ENCODE measurements at regions not wholly inside any gene's neighbourhood (a gene's known extent, or its start where the extent isn't known, plus 50 kb on each side); places are given as distances from the start of the nearest gene placed in this dataset.

- no peak overlapping the region for H3K27ac Mint-ChIP-seq
- no peaks in the 10 kb centered on the region for H3K27me3 Mint-ChIP-seq
- no peak for DNase-seq
- H3K4me1 Mint-ChIP-seq (ENCODE audit: low read depth) = peaks cover 35% of the 10 kb centered on the region
- POLR2A ChIA-PET = interaction anchor here (0.6 kb wide), 1 partner anchor 144 kb away, joined by 3 read pairs; no protein-coding TSS in a partner anchor
- CTCF ChIA-PET = interaction anchor here (1.5 to 2.2 kb wide), 2 partner anchors 30 to 250 kb away, joined by 4 to 7 read pairs; no protein-coding TSS in a partner anchor
- H3K4me3 Mint-ChIP-seq = no peak overlapping the region
- intact Hi-C loops (cut with micrococcal nuclease) = loop anchor here (5.0 kb wide), 1 partner anchor 139 kb away; no protein-coding TSS in a partner anchor
- no peaks in the 10 kb centered on the region for H3K36me3 Mint-ChIP-seq
- no peaks in the 10 kb centered on the region for H3K9me3 Mint-ChIP-seq
Observed at GRCh38 chr12:4026517-4026916, 153.3 kb upstream of the PARP11 start.

GRCh38 chr12:4026020-4026358 is 152.8 kb upstream of the PARP11 start:
- peaks cover 35% of the 10 kb centered on the region for H3K4me1 Mint-ChIP-seq (ENCODE audit: low read depth)
- intact Hi-C loops (cut with micrococcal nuclease) = loop anchor here (5.0 kb wide), 1 partner anchor 139 kb away; no protein-coding TSS in a partner anchor
- no peaks in the 10 kb centered on the region for H3K9me3 Mint-ChIP-seq
- CTCF ChIA-PET = interaction anchor here (1.5 to 2.2 kb wide), 2 partner anchors 29 to 251 kb away, joined by 4 to 7 read pairs; no protein-coding TSS in a partner anchor
- DNase-seq = no peak
- H3K27me3 Mint-ChIP-seq = no peaks in the 10 kb centered on the region
- no peak overlapping the region for H3K4me3 Mint-ChIP-seq
- H3K27ac Mint-ChIP-seq = no peak overlapping the region
- POLR2A ChIA-PET = no interaction called here
- no peaks in the 10 kb centered on the region for H3K36me3 Mint-ChIP-seq

GRCh38 chr12:4025181-4026019 is 152.2 kb upstream of the PARP11 start:
- H3K36me3 Mint-ChIP-seq = no peaks in the 10 kb centered on the region
- POLR2A ChIA-PET = no interaction called here
- no peak overlapping the region for H3K4me3 Mint-ChIP-seq
- peaks cover 31% of the 10 kb centered on the region for H3K4me1 Mint-ChIP-seq (ENCODE audit: low read depth)
- CTCF ChIA-PET = interaction anchor here (2.2 kb wide), 1 partner anchor 251 kb away, joined by 7 read pairs; no protein-coding TSS in a partner anchor
- H3K27me3 Mint-ChIP-seq = no peaks in the 10 kb centered on the region
- no peaks in the 10 kb centered on the region for H3K9me3 Mint-ChIP-seq
- no peak for DNase-seq
- intact Hi-C loops (cut with micrococcal nuclease) = loop anchor here (5.0 kb wide), 1 partner anchor 138 kb away; no protein-coding TSS in a partner anchor
- H3K27ac Mint-ChIP-seq = no peak overlapping the region

GRCh38 chr12:4024701-4025100 is 151.5 kb upstream of the PARP11 start:
- no peak overlapping the region for H3K27ac Mint-ChIP-seq
- ChIA-PET CTCF (no interaction called here), POLR2A (no interaction called here)
- no peak overlapping the region for H3K4me3 Mint-ChIP-seq
- H3K4me1 Mint-ChIP-seq (ENCODE audit: low read depth) = peaks cover 27% of the 10 kb centered on the region
- intact Hi-C loops (cut with micrococcal nuclease) = loop anchor here (5.0 kb wide), 1 partner anchor 137 kb away; no protein-coding TSS in a partner anchor
- no peaks in the 10 kb centered on the region for H3K9me3 Mint-ChIP-seq
- H3K36me3 Mint-ChIP-seq = no peaks in the 10 kb centered on the region
- DNase-seq = no peak
- H3K27me3 Mint-ChIP-seq = no peaks in the 10 kb centered on the region

GRCh38 chr12:4015225-4016091 is 142.3 kb upstream of the PARP11 start:
- Mint-ChIP-seq H3K27ac (no peak overlapping the region), H3K9me3 (no peaks in the 10 kb centered on the region), H3K27me3 (no peaks in the 10 kb centered on the region), H3K4me3 (no peak overlapping the region), H3K36me3 (no peaks in the 10 kb centered on the region), H3K4me1 (ENCODE audit: low read depth) (no peaks in the 10 kb centered on the region)
- CTCF ChIA-PET = interaction anchor here (1.0 kb wide), 1 partner anchor 262 kb away, joined by 3 read pairs; no protein-coding TSS in a partner anchor
- intact Hi-C loops (cut with micrococcal nuclease) = no loop called here
- DNase-seq = no peak
- POLR2A ChIA-PET = interaction anchor here (0.6 kb wide), 1 partner anchor 428 kb away, joined by 3 read pairs; no protein-coding TSS in a partner anchor

- H3K27me3 Mint-ChIP-seq = no peaks in the 10 kb centered on the region
- H3K36me3 Mint-ChIP-seq = no peaks in the 10 kb centered on the region
- H3K27ac Mint-ChIP-seq = no peak overlapping the region
- intact Hi-C loops (cut with micrococcal nuclease) = no loop called here
- DNase-seq = no peak
- no peaks in the 10 kb centered on the region for H3K9me3 Mint-ChIP-seq
- no peaks in the 10 kb centered on the region for H3K4me1 Mint-ChIP-seq (ENCODE audit: low read depth)
- POLR2A ChIA-PET = no interaction called here
- CTCF ChIA-PET = interaction anchor here (1.0 kb wide), 1 partner anchor 262 kb away, joined by 3 read pairs; no protein-coding TSS in a partner anchor
- H3K4me3 Mint-ChIP-seq = no peak overlapping the region
Observed at GRCh38 chr12:4014858-4015224, 141.6 kb upstream of the PARP11 start.

- H3K4me1 Mint-ChIP-seq (ENCODE audit: low read depth) = no peaks in the 10 kb centered on the region
- no peaks in the 10 kb centered on the region for H3K27me3 Mint-ChIP-seq
- ChIA-PET CTCF (interaction anchor here (1.0 kb wide), 1 partner anchor 263 kb away, joined by 3 read pairs; no protein-coding TSS in a partner anchor), POLR2A (interaction anchor here (0.7 kb wide), 1 partner anchor 14 kb away, joined by 3 read pairs; no protein-coding TSS in a partner anchor)
- intact Hi-C loops (cut with micrococcal nuclease) = no loop called here
- no peak for DNase-seq
- no peak overlapping the region for H3K4me3 Mint-ChIP-seq
- no peak overlapping the region for H3K27ac Mint-ChIP-seq
- no peaks in the 10 kb centered on the region for H3K9me3 Mint-ChIP-seq
- no peaks in the 10 kb centered on the region for H3K36me3 Mint-ChIP-seq
Observed at GRCh38 chr12:4014444-4014843, 141.2 kb upstream of the PARP11 start.

- CTCF ChIA-PET = interaction anchor here (1.3 kb wide), 1 partner anchor 94 kb away, joined by 3 read pairs; no protein-coding TSS in a partner anchor
- H3K4me1 Mint-ChIP-seq (ENCODE audit: low read depth) = no peaks in the 10 kb centered on the region
Observed at GRCh38 chr12:4012977-4013968, 140.1 kb upstream of the PARP11 start.

GRCh38 chr12:4012073-4012472 is 138.9 kb upstream of the PARP11 start:
- no peaks in the 10 kb centered on the region for H3K27me3 Mint-ChIP-seq
- H3K36me3 Mint-ChIP-seq = no peaks in the 10 kb centered on the region
- POLR2A ChIA-PET = no interaction called here
- H3K27ac Mint-ChIP-seq = no peak overlapping the region
- no peaks in the 10 kb centered on the region for H3K9me3 Mint-ChIP-seq
- CTCF ChIA-PET = no interaction called here
- intact Hi-C loops (cut with micrococcal nuclease) = no loop called here
- DNase-seq = no peak
- H3K4me3 Mint-ChIP-seq = no peak overlapping the region
- H3K4me1 Mint-ChIP-seq (ENCODE audit: low read depth) = no peaks in the 10 kb centered on the region

More at GRCh38 chr12:4012977-4013968, 140.1 kb upstream of the PARP11 start:
- no peak overlapping the region for H3K27ac Mint-ChIP-seq
- H3K27me3 Mint-ChIP-seq = no peaks in the 10 kb centered on the region
- H3K4me3 Mint-ChIP-seq = no peak overlapping the region
- H3K9me3 Mint-ChIP-seq = no peaks in the 10 kb centered on the region
- intact Hi-C loops (cut with micrococcal nuclease) = no loop called here
- DNase-seq = no peak
- POLR2A ChIA-PET = interaction anchor here (0.7 kb wide), 1 partner anchor 13 kb away, joined by 3 read pairs; no protein-coding TSS in a partner anchor
- no peaks in the 10 kb centered on the region for H3K36me3 Mint-ChIP-seq

GRCh38 chr12:4011597-4011996 is 138.4 kb upstream of the PARP11 start:
- intact Hi-C loops (cut with micrococcal nuclease) = no loop called here
- Mint-ChIP-seq H3K27me3 (no peaks in the 10 kb centered on the region), H3K36me3 (no peaks in the 10 kb centered on the region), H3K9me3 (no peaks in the 10 kb centered on the region), H3K4me1 (ENCODE audit: low read depth) (no peaks in the 10 kb centered on the region), H3K4me3 (no peak overlapping the region), H3K27ac (no peak overlapping the region)
- ChIA-PET CTCF (no interaction called here), POLR2A (no interaction called here)
- DNase-seq = no peak

GRCh38 chr12:4009979-4010704 is 136.9 kb upstream of the PARP11 start:
- Mint-ChIP-seq H3K36me3 (no peaks in the 10 kb centered on the region), H3K9me3 (no peaks in the 10 kb centered on the region), H3K27me3 (no peaks in the 10 kb centered on the region), H3K4me1 (ENCODE audit: low read depth) (no peaks in the 10 kb centered on the region), H3K4me3 (no peak overlapping the region), H3K27ac (no peak overlapping the region)
- ChIA-PET CTCF (interaction anchor here (0.5 to 1.5 kb wide), 2 partner anchors 11 to 419 kb away, joined by 4 to 5 read pairs; no protein-coding TSS in a partner anchor), POLR2A (no interaction called here)
- DNase-seq = no peak
- intact Hi-C loops (cut with micrococcal nuclease) = no loop called here
